CD14-positive monocyte (primary cell): ENCODE measurements at regions not wholly inside any gene's neighbourhood (a gene's known extent, or its start where the extent isn't known, plus 50 kb on each side); places are given as distances from the start of the nearest gene placed in this dataset.
"Not testable (repeated sequence)": the region's sequence is repeated elsewhere in the genome, so short reads cannot be mapped to it uniquely, and the experiment has no call there.

ENCODE experiments used
- DNase-seq, 3 donors: peaks; one replicate each; pipeline ENCODE4 v3.0.0-alpha.2; 2011 to 2022
- H2AFZ ChIP-seq: 2 replicates; pipeline ENCODE4 v1.6.0; 2012; ENCODE audit warnings: mild to moderate bottlenecking, low read depth, low read length, inconsistent platforms; ENCODE audit not compliant: insufficient read depth, poor library complexity, severe bottlenecking
- H3K27ac ChIP-seq, 2 donors: 1 replicate in 1 of 2; 2 replicates in 1 of 2; pipeline ENCODE4 v1.5.1; 2012 to 2013; ENCODE audit warnings: low read length in 2 of 2, control low read depth in 1 of 2, inconsistent platforms in 1 of 2, low read depth in 1 of 2, mild to moderate bottlenecking in 1 of 2
- H3K27me3 ChIP-seq, 2 donors: one replicate each; pipeline versions ENCODE4 v1.6.0 to v1.6.1; 2011 to 2013; ENCODE audit warnings: low read length in 2 of 2; ENCODE audit not compliant: control insufficient read depth in 2 of 2, insufficient read depth in 2 of 2
- H3K36me3 ChIP-seq, 2 donors: replicated peaks in 1 of 2; 1 replicate in 1 of 2; 2 replicates in 1 of 2; pipeline versions ENCODE4 v1.5.1 to v1.6.1; 2012 to 2013; ENCODE audit warnings: low read length in 2 of 2, control low read depth in 1 of 2, inconsistent platforms in 1 of 2, mild to moderate bottlenecking in 1 of 2; ENCODE audit not compliant: insufficient read depth in 2 of 2, control insufficient read depth in 1 of 2
- H3K4me1 ChIP-seq, 2 donors: 1 replicate in 1 of 2; 2 replicates in 1 of 2; pipeline versions ENCODE4 v1.5.1 to v1.6.1; 2012 to 2013; ENCODE audit warnings: low read length in 2 of 2, control low read depth in 1 of 2, inconsistent platforms in 1 of 2, mild to moderate bottlenecking in 1 of 2, moderate library complexity in 1 of 2; ENCODE audit not compliant: insufficient read depth in 2 of 2, control insufficient read depth in 1 of 2
- H3K4me2 ChIP-seq: replicated peaks from 2 replicates; pipeline ENCODE3; 2012; ENCODE audit warnings: low read length, moderate library complexity, mild to moderate bottlenecking; ENCODE audit not compliant: poor library complexity, severe bottlenecking; ENCODE audit errors: extremely low read depth
- H3K4me3 ChIP-seq, 3 experiments: fragments of 200-600 bp in 1 of 3; sonication (generic) in 1 of 3; replicated peaks in 1 of 3; 1 replicate in 2 of 3; 2 replicates in 1 of 3; pipeline ENCODE4 v1.5.1; 2011 to 2013; ENCODE audit warnings: low read length in 3 of 3, mild to moderate bottlenecking in 3 of 3, control low read depth in 2 of 3, low read depth in 2 of 3, inconsistent platforms in 1 of 3, moderate library complexity in 1 of 3
- H3K79me2 ChIP-seq: 2 replicates; pipeline ENCODE4 v1.6.0; 2012; ENCODE audit warnings: mild to moderate bottlenecking, control low read depth, inconsistent platforms, low read length, moderate library complexity; ENCODE audit not compliant: insufficient read depth
- H3K9ac ChIP-seq: 2 replicates; pipeline ENCODE4 v1.6.0; 2017; ENCODE audit warnings: low read length, mild to moderate bottlenecking; ENCODE audit not compliant: insufficient read depth, poor library complexity, severe bottlenecking
- H3K9me3 ChIP-seq, 2 donors: replicated peaks in 1 of 2; 1 replicate in 1 of 2; 2 replicates in 1 of 2; pipeline versions ENCODE4 v1.5.1 to v1.6.1; 2012 to 2013; ENCODE audit warnings: low read length in 2 of 2, control low read depth in 1 of 2; ENCODE audit not compliant: control insufficient read depth in 1 of 2, insufficient read depth in 1 of 2
- H4K20me1 ChIP-seq: 2 replicates; pipeline ENCODE4 v1.6.0; 2012; ENCODE audit warnings: mild to moderate bottlenecking, low read length, control low read depth, moderate library complexity; ENCODE audit not compliant: insufficient read depth
- H3K27ac Mint-ChIP-seq, 7 donors: one replicate each; pipeline ENCODE4 v1.8.0; 2020; ENCODE audit warnings: mild to moderate bottlenecking in 7 of 7, mixed read lengths in 7 of 7, moderate library complexity in 6 of 7, inconsistent platforms in 2 of 7
- H3K27me3 Mint-ChIP-seq, 3 donors: one replicate each; pipeline ENCODE4 v1.8.0; 2021 to 2022; ENCODE audit warnings: low read depth in 3 of 3, mild to moderate bottlenecking in 3 of 3, mixed read lengths in 3 of 3, moderate library complexity in 3 of 3, inconsistent platforms in 1 of 3
- H3K36me3 Mint-ChIP-seq, 2 donors: one replicate each; pipeline ENCODE4 v1.8.0; 2020; ENCODE audit warnings: mixed read lengths in 2 of 2, inconsistent platforms in 1 of 2, mild to moderate bottlenecking in 1 of 2
- H3K4me1 Mint-ChIP-seq: one replicate; pipeline ENCODE4 v1.8.0; 2020; ENCODE audit warnings: mild to moderate bottlenecking, mixed read lengths
- H3K4me3 Mint-ChIP-seq, 2 donors: one replicate each; pipeline ENCODE4 v1.8.0; 2020; ENCODE audit warnings: mild to moderate bottlenecking in 2 of 2, mixed read lengths in 2 of 2, moderate library complexity in 1 of 2
- H3K9me3 Mint-ChIP-seq, 7 donors: one replicate each; pipeline ENCODE4 v1.8.0; 2020 to 2022; ENCODE audit warnings: mixed read lengths in 7 of 7, mild to moderate bottlenecking in 6 of 7, moderate library complexity in 6 of 7, inconsistent platforms in 2 of 7
- WGBS: methylation state at CpG from one replicate; pipeline ENCODE4 v1.1.5; 2013; ENCODE audit warnings: missing lambda C conversion rate; ENCODE audit not compliant: insufficient coverage; 5-methylcytosine and 5-hydroxymethylcytosine counted together
- intact Hi-C, 2 donors: fragments of 100-400 bp; cut with micrococcal nuclease; formaldehyde crosslinking; loops; one replicate each; pipeline versions ENCODE4 v1.15.0 to v1.15.1; 2023
- TF ChIP-seq, protein P1 (sequence below): fragments of 200-600 bp; IDR thresholded peaks from one replicate; pipeline ENCODE4 v1.8.0; 2022; ENCODE audit warnings: antibody characterized with exemption, mild to moderate bottlenecking

DNA sequence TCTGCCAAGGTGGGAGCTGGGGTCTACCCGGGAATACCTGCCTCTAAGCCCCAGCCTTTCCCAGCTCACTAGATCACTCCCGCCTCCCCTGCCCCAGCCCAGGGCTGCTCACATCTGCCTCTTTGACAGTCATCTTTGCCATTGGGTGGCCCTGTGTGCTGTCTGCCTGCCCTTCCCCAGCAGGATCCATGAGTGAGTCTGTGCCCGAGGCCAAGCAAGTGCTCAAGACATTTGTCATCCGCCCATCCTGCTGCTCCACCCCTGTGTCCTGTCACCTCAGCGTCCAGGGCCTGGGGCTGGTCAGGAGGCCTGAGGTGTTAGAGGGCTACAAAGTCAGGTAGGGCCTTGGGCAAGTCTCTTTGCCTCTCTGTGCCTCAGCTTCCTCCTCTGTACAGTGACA, 89.4 kb downstream of the LSM3 start:
- 96% methylated on average over 5 of the region's 5 CpGs for WGBS
- H3K9ac ChIP-seq, result no peak overlapping the region
- intact Hi-C loops, result no loop called here

DNA sequence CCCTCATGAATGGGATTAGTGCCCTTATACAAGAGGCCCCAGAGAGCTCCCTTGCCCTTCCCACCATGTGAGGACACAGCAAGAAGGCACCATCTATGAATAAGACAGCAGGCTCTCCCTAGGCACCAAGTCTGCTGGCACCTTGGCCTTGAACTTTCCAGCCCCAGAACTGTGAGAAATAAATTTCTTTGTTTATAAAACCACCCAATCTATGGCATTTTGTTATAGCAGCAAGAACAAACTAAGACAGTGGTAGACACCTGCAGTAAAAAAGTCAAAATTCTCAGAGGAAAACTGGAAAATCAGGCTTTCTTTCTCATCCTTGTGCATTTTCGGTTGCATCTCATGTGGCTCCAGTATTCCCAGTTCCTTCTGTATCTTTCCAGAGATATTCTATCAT, 90.3 kb downstream of the LSM3 start:
- no peaks in the 10 kb centered on the region for H3K79me2 ChIP-seq
- no peaks in the 10 kb centered on the region for H3K27me3 ChIP-seq
- no peak overlapping the region for H3K27ac Mint-ChIP-seq
- H3K9me3 ChIP-seq, result peaks cover 0 to 5% of the 10 kb centered on the region in 2 donors
- H3K4me1 Mint-ChIP-seq, result peaks cover 4% of the 10 kb centered on the region
- H3K27me3 Mint-ChIP-seq, result peaks cover 0 to 4% (median 2%) of the 10 kb centered on the region in 3 donors
- H2AFZ ChIP-seq, result no peak overlapping the region
- intact Hi-C loops, result no loop called here
- no peaks in the 10 kb centered on the region for H3K4me1 ChIP-seq
- H3K27ac ChIP-seq, result no peak overlapping the region
- no peaks in the 10 kb centered on the region for H3K36me3 ChIP-seq
- 100% methylated on average over 1 of the region's 1 CpG for WGBS
- no peak overlapping the region for H3K9ac ChIP-seq
- H3K9me3 Mint-ChIP-seq, result peaks cover 0 to 7% (median 1%) of the 10 kb centered on the region in 7 donors
- no peak overlapping the region for H3K4me3 ChIP-seq
- no peak for DNase-seq
- no peaks in the 10 kb centered on the region for H3K36me3 Mint-ChIP-seq
- H3K4me2 ChIP-seq, result no peak overlapping the region
- no peaks in the 10 kb centered on the region for H4K20me1 ChIP-seq
- TF ChIP-seq, protein P1, sequence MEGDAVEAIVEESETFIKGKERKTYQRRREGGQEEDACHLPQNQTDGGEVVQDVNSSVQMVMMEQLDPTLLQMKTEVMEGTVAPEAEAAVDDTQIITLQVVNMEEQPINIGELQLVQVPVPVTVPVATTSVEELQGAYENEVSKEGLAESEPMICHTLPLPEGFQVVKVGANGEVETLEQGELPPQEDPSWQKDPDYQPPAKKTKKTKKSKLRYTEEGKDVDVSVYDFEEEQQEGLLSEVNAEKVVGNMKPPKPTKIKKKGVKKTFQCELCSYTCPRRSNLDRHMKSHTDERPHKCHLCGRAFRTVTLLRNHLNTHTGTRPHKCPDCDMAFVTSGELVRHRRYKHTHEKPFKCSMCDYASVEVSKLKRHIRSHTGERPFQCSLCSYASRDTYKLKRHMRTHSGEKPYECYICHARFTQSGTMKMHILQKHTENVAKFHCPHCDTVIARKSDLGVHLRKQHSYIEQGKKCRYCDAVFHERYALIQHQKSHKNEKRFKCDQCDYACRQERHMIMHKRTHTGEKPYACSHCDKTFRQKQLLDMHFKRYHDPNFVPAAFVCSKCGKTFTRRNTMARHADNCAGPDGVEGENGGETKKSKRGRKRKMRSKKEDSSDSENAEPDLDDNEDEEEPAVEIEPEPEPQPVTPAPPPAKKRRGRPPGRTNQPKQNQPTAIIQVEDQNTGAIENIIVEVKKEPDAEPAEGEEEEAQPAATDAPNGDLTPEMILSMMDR, result no peak
- no peak overlapping the region for H3K4me3 Mint-ChIP-seq

More for the DNA sequence above, 89.4 kb downstream of the LSM3 start:
- H3K9me3 ChIP-seq, result peaks cover 0 to 5% of the 10 kb centered on the region in 2 donors
- H3K4me1 Mint-ChIP-seq, result peaks cover 1% of the 10 kb centered on the region
- peaks cover 0 to 4% (median 4%) of the 10 kb centered on the region in 3 donors for H3K27me3 Mint-ChIP-seq
- H3K27me3 ChIP-seq, result no peaks in the 10 kb centered on the region
- H3K27ac ChIP-seq, result no peak overlapping the region
- H3K27ac Mint-ChIP-seq, result no peak overlapping the region
- TF ChIP-seq, protein P1, result no peak
- H3K79me2 ChIP-seq, result no peaks in the 10 kb centered on the region
- H2AFZ ChIP-seq, result no peak overlapping the region
- H3K9me3 Mint-ChIP-seq, result peaks cover 0 to 7% (median 1%) of the 10 kb centered on the region in 7 donors
- no peak overlapping the region for H3K4me3 ChIP-seq
- no peaks in the 10 kb centered on the region for H3K36me3 Mint-ChIP-seq
- H3K4me2 ChIP-seq, result no peak overlapping the region
- H3K36me3 ChIP-seq, result no peaks in the 10 kb centered on the region
- H4K20me1 ChIP-seq, result no peaks in the 10 kb centered on the region
- no peak overlapping the region for H3K4me3 Mint-ChIP-seq
- no peaks in the 10 kb centered on the region for H3K4me1 ChIP-seq
- no peak for DNase-seq

DNA sequence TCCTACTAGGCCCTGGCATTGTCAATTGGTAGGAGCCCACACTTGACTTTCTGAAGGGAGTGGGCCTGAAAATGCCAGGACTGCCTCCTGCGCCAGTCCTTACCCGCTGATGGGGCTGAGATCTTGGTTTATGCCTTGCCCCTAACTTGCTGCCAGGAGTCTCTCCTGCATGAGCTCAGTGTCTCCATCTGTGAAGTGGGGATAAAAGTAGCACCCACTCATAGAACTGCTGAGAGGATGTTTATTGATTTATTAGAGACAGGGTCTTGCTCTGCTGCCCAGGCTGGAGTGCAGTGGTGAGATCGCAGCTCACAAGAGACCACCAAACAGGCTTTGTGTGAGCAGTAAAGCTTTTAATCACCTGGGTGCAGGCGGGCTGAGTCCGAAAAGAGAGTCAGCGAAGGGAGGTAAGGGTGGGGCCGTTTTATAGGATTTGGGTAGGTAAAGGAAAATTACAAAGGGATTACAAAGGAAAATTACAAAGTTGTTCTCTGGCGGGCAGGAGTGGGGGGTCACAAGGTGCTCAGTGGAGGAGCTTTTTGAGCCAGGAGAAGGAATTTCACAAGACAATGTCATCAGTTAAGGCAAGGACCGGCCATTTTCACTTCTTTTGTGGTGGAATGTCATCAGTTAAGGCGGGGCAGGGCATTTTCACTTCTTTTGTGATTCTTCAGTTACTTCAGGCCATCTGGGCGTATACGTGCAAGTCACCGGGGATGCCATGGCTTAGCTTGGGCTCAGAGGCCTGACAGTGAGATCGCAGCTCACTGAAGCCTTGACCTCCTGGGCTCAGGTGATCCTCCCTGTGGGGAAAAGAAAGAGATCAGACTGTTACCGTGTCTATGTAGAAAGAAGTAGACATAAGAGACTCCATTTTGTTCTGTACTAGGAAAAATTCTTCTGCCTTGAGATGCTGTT, 93.7 kb downstream of the LSM3 start:
- H3K27me3 Mint-ChIP-seq, H3K4me3 Mint-ChIP-seq, H3K36me3 ChIP-seq, H3K9me3 ChIP-seq, H3K27me3 ChIP-seq, H3K4me2 ChIP-seq, H3K36me3 Mint-ChIP-seq, H3K4me1 ChIP-seq, H3K27ac Mint-ChIP-seq, H3K4me1 Mint-ChIP-seq, DNase-seq, H3K9me3 Mint-ChIP-seq, H4K20me1 ChIP-seq, H3K4me3 ChIP-seq, H2AFZ ChIP-seq, H3K9ac ChIP-seq, H3K27ac ChIP-seq, intact Hi-C loops, H3K79me2 ChIP-seq: not testable (repeated sequence)
- 57% methylated on average over 4 of the region's 15 CpGs for WGBS
